Suprapubic skin (tissue), 4 donors: ENCODE measurements at regions not wholly inside any gene's neighbourhood (a gene's known extent, or its start where the extent isn't known, plus 50 kb on each side); places are given as distances from the start of the nearest gene placed in this dataset.

ENCODE experiments used
- DNase-seq, 2 donors: peaks; one replicate each; pipeline ENCODE4 v3.0.0-alpha.2; 2019; ENCODE audit warnings: low spot score in 2 of 2
- H3K27ac ChIP-seq: fragments of 200-600 bp; sonication (generic); one replicate; pipeline ENCODE4 v1.5.1; 2019
- H3K27me3 ChIP-seq: fragments of 200-600 bp; sonication (generic); one replicate; pipeline ENCODE4 v1.5.1; 2019
- H3K36me3 ChIP-seq: fragments of 200-600 bp; sonication (generic); one replicate; pipeline ENCODE4 v1.5.1; 2019
- H3K4me1 ChIP-seq: fragments of 200-600 bp; sonication (generic); one replicate; pipeline ENCODE4 v1.5.1; 2019
- H3K4me3 ChIP-seq: fragments of 200-600 bp; sonication (generic); one replicate; pipeline ENCODE4 v1.5.1; 2019; ENCODE audit warnings: mild to moderate bottlenecking
- H3K9me3 ChIP-seq: fragments of 200-600 bp; sonication (generic); one replicate; pipeline ENCODE4 v1.5.1; 2019
- EP300 ChIP-seq: sonication (generic); formaldehyde crosslinking; IDR thresholded peaks from one replicate; pipeline ENCODE4 v1.6.1; 2017; ENCODE audit warnings: antibody characterized with exemption
- POLR2A ChIP-seq, 2 donors: fragments of 450-650 bp; IDR thresholded peaks; one replicate each; pipeline ENCODE4 v1.6.1; 2017; ENCODE audit warnings: antibody characterized with exemption in 2 of 2, mild to moderate bottlenecking in 2 of 2, moderate library complexity in 2 of 2
- POLR2AphosphoS5 ChIP-seq, 3 donors: sonication (generic); formaldehyde crosslinking; IDR thresholded peaks; one replicate each; pipeline ENCODE4 v1.6.1; 2017; ENCODE audit warnings: antibody characterized with exemption in 3 of 3
- WGBS: methylation state at CpG from one replicate; pipeline ENCODE4 v1.1.5; 2018; 5-methylcytosine and 5-hydroxymethylcytosine counted together
- TF ChIP-seq, protein P1 (sequence below), 2 donors: fragments of 200-600 bp in 1 of 2; fragments of 450-650 bp in 1 of 2; sonication (generic) in 1 of 2; IDR thresholded peaks; one replicate each; pipeline ENCODE4 v1.5.1; 2016 to 2019; ENCODE audit warnings: antibody characterized with exemption in 2 of 2, mild to moderate bottlenecking in 1 of 2, moderate library complexity in 1 of 2

DNA sequence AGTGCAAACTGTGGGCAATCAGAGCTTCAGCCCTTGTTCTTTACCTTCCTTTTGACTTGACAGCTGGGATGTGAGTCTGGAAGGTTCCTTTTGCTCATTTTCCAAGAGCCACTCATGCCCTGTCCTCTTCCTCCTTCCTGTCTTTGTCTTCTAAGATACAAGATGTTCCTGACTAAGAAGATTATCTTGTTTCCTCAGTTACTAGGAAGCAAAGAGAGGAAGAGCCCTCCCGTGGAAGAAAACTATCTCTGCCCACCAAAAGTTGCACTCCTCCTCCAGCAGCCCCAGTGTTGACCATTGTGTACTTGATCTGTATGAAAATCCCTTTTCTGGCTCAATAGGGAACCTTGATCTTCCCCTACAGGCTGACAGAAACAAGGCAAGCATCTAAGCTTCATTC lies 138.0 kb downstream of the C12orf75 start:
- no peak overlapping the region for H3K4me3 ChIP-seq
- TF ChIP-seq EP300 (no peak), POLR2AphosphoS5 (IDR thresholded peaks at IDR 0.05) (no peak), POLR2A (IDR thresholded peaks at IDR 0.05) (no peak)
- TF ChIP-seq, protein P1, sequence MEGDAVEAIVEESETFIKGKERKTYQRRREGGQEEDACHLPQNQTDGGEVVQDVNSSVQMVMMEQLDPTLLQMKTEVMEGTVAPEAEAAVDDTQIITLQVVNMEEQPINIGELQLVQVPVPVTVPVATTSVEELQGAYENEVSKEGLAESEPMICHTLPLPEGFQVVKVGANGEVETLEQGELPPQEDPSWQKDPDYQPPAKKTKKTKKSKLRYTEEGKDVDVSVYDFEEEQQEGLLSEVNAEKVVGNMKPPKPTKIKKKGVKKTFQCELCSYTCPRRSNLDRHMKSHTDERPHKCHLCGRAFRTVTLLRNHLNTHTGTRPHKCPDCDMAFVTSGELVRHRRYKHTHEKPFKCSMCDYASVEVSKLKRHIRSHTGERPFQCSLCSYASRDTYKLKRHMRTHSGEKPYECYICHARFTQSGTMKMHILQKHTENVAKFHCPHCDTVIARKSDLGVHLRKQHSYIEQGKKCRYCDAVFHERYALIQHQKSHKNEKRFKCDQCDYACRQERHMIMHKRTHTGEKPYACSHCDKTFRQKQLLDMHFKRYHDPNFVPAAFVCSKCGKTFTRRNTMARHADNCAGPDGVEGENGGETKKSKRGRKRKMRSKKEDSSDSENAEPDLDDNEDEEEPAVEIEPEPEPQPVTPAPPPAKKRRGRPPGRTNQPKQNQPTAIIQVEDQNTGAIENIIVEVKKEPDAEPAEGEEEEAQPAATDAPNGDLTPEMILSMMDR (IDR thresholded peaks at IDR 0.05), result no peak
- H3K36me3 ChIP-seq, result no peaks in the 10 kb centered on the region
- no peaks in the 10 kb centered on the region for H3K4me1 ChIP-seq
- no peaks in the 10 kb centered on the region for H3K27me3 ChIP-seq
- WGBS, result 82% methylated on average over 1 of the region's 1 CpG
- DNase-seq, result no peak
- H3K9me3 ChIP-seq, result no peaks in the 10 kb centered on the region
- H3K27ac ChIP-seq, result no peak overlapping the region

- Histone ChIP-seq H3K36me3 (no peaks in the 10 kb centered on the region), H3K27me3 (no peaks in the 10 kb centered on the region), H3K4me3 (no peak overlapping the region), H3K9me3 (no peaks in the 10 kb centered on the region), H3K27ac (no peak overlapping the region), H3K4me1 (no peaks in the 10 kb centered on the region)
- WGBS, result 83% methylated on average over 5 of the region's 5 CpGs
- no peak for DNase-seq
- no peak for TF ChIP-seq POLR2A (IDR thresholded peaks at IDR 0.05)
- TF ChIP-seq POLR2AphosphoS5 (IDR thresholded peaks at IDR 0.05), result no peak
- TF ChIP-seq EP300, result no peak
- TF ChIP-seq, protein P1 (IDR thresholded peaks at IDR 0.05), result no peak
Observed at GRCh38 chr12:105469211-105469610, 138.7 kb downstream of the C12orf75 start.

GRCh38 chr12:105469701-105470100 lies 139.2 kb downstream of the C12orf75 start:
- no peak for DNase-seq
- TF ChIP-seq, protein P1 (IDR thresholded peaks at IDR 0.05), result no peak
- TF ChIP-seq POLR2AphosphoS5 (IDR thresholded peaks at IDR 0.05) (no peak), EP300 (no peak), POLR2A (IDR thresholded peaks at IDR 0.05) (no peak)
- Histone ChIP-seq H3K4me3 (no peak overlapping the region), H3K9me3 (no peaks in the 10 kb centered on the region), H3K36me3 (no peaks in the 10 kb centered on the region), H3K27me3 (no peaks in the 10 kb centered on the region), H3K4me1 (no peaks in the 10 kb centered on the region), H3K27ac (no peak overlapping the region)
- 67% methylated on average over 5 of the region's 5 CpGs for WGBS

GRCh38 chr12:105470102-105470501 lies 139.6 kb downstream of the C12orf75 start:
- Histone ChIP-seq H3K4me3 (no peak overlapping the region), H3K27me3 (no peaks in the 10 kb centered on the region), H3K27ac (no peak overlapping the region), H3K36me3 (no peaks in the 10 kb centered on the region), H3K9me3 (no peaks in the 10 kb centered on the region), H3K4me1 (no peaks in the 10 kb centered on the region)
- TF ChIP-seq EP300, result no peak
- TF ChIP-seq, protein P1 (IDR thresholded peaks at IDR 0.05), result no peak
- no peak for TF ChIP-seq POLR2AphosphoS5 (IDR thresholded peaks at IDR 0.05)
- TF ChIP-seq POLR2A (IDR thresholded peaks at IDR 0.05), result no peak
- 82% methylated on average over 2 of the region's 2 CpGs for WGBS
- DNase-seq, result no peak

- Histone ChIP-seq H3K4me3 (no peak overlapping the region), H3K36me3 (no peaks in the 10 kb centered on the region), H3K27me3 (no peaks in the 10 kb centered on the region), H3K27ac (no peak overlapping the region), H3K9me3 (no peaks in the 10 kb centered on the region), H3K4me1 (no peaks in the 10 kb centered on the region)
- no peak for DNase-seq
- TF ChIP-seq, protein P1 (IDR thresholded peaks at IDR 0.05), result no peak
- TF ChIP-seq POLR2AphosphoS5 (IDR thresholded peaks at IDR 0.05), result no peak
- TF ChIP-seq POLR2A (IDR thresholded peaks at IDR 0.05), result no peak
- no peak for TF ChIP-seq EP300
- 77% methylated on average over 2 of the region's 2 CpGs for WGBS
Observed at GRCh38 chr12:105470601-105471000, 140.1 kb downstream of the C12orf75 start.
